ENCODE measurements at regions not wholly inside any gene's neighbourhood (a gene's known extent, or its start where the extent isn't known, plus 50 kb on each side); places are given as distances from the start of the nearest gene placed in this dataset.

- no peak for TF ChIP-seq POLR2AphosphoS5 (IDR thresholded peaks at IDR 0.05; ENCODE audit: low read depth, low read length)
- TF ChIP-seq FOXP2 (optimal IDR thresholded peaks at IDR 0.05; ENCODE audit: borderline replicate concordance, extremely low read depth, extremely low read length, insufficient read depth), result no peak
- TF ChIP-seq SIN3A (IDR thresholded peaks at IDR 0.05; ENCODE audit: borderline replicate concordance, insufficient read depth, low read length), result no peak
- TF ChIP-seq REST (IDR thresholded peaks at IDR 0.05; ENCODE audit: insufficient read depth in 1 of 2, low read depth in 2 of 2, low read length in 2 of 2), result no peak
- no peak for TF ChIP-seq TAF1 (IDR thresholded peaks at IDR 0.05; ENCODE audit: borderline replicate concordance, insufficient read depth, low read length)
Measured at GRCh38 chr3:188091746-188092145, 62.2 kb upstream of the LPP start.

- TF ChIP-seq REST (IDR thresholded peaks at IDR 0.05; ENCODE audit: insufficient read depth in 1 of 2, low read depth in 2 of 2, low read length in 2 of 2) (no peak), POLR2AphosphoS5 (IDR thresholded peaks at IDR 0.05; ENCODE audit: low read depth, low read length) (no peak), FOXP2 (optimal IDR thresholded peaks at IDR 0.05; ENCODE audit: borderline replicate concordance, extremely low read depth, extremely low read length, insufficient read depth) (no peak), TAF1 (IDR thresholded peaks at IDR 0.05; ENCODE audit: borderline replicate concordance, insufficient read depth, low read length) (no peak), SIN3A (IDR thresholded peaks at IDR 0.05; ENCODE audit: borderline replicate concordance, insufficient read depth, low read length) (no peak)
Measured at GRCh38 chr3:188092648-188093047, 61.3 kb upstream of the LPP start.

GRCh38 chr3:188095431-188095830, 58.5 kb upstream of the LPP start:
- no peak for TF ChIP-seq FOXP2 (optimal IDR thresholded peaks at IDR 0.05; ENCODE audit: borderline replicate concordance, extremely low read depth, extremely low read length, insufficient read depth)
- no peak for TF ChIP-seq POLR2AphosphoS5 (IDR thresholded peaks at IDR 0.05; ENCODE audit: low read depth, low read length)
- no peak for TF ChIP-seq SIN3A (IDR thresholded peaks at IDR 0.05; ENCODE audit: borderline replicate concordance, insufficient read depth, low read length)
- no peak for TF ChIP-seq REST (IDR thresholded peaks at IDR 0.05; ENCODE audit: insufficient read depth in 1 of 2, low read depth in 2 of 2, low read length in 2 of 2)

GRCh38 chr3:188097791-188098190, 56.2 kb upstream of the LPP start:
- no peak for TF ChIP-seq SIN3A (IDR thresholded peaks at IDR 0.05; ENCODE audit: borderline replicate concordance, insufficient read depth, low read length)
- TF ChIP-seq POLR2AphosphoS5 (IDR thresholded peaks at IDR 0.05; ENCODE audit: low read depth, low read length), result no peak
- TF ChIP-seq TAF1 (IDR thresholded peaks at IDR 0.05; ENCODE audit: borderline replicate concordance, insufficient read depth, low read length), result no peak
- TF ChIP-seq FOXP2 (optimal IDR thresholded peaks at IDR 0.05; ENCODE audit: borderline replicate concordance, extremely low read depth, extremely low read length, insufficient read depth), result no peak
- TF ChIP-seq REST (IDR thresholded peaks at IDR 0.05; ENCODE audit: insufficient read depth in 1 of 2, low read depth in 2 of 2, low read length in 2 of 2), result no peak

GRCh38 chr3:188099907-188100306, 54.0 kb upstream of the LPP start:
- TF ChIP-seq POLR2AphosphoS5 (IDR thresholded peaks at IDR 0.05; ENCODE audit: low read depth, low read length), result no peak
- no peak for TF ChIP-seq FOXP2 (optimal IDR thresholded peaks at IDR 0.05; ENCODE audit: borderline replicate concordance, extremely low read depth, extremely low read length, insufficient read depth)
- TF ChIP-seq TAF1 (IDR thresholded peaks at IDR 0.05; ENCODE audit: borderline replicate concordance, insufficient read depth, low read length), result no peak
- TF ChIP-seq REST (IDR thresholded peaks at IDR 0.05; ENCODE audit: insufficient read depth in 1 of 2, low read depth in 2 of 2, low read length in 2 of 2), result no peak

Data from PFSK-1 (cell line).